ENCODE measurements at regions not wholly inside any gene's neighbourhood (a gene's known extent, or its start where the extent isn't known, plus 50 kb on each side); places are given as distances from the start of the nearest gene placed in this dataset.

GRCh38 chr10:10777279-10777678 lies 240.4 kb upstream of the CELF2 start:
- no peak for ATAC-seq (ENCODE audit: poor library complexity)
- no peak for DNase-seq
- intact Hi-C loops (cut with DNase I): no loop called here

GRCh38 chr10:10777723-10778122 lies 239.9 kb upstream of the CELF2 start:
- ATAC-seq (ENCODE audit: poor library complexity): no peak
- intact Hi-C loops (cut with DNase I): no loop called here
- DNase-seq: no peak

- intact Hi-C loops (cut with DNase I): no loop called here
- DNase-seq (no peak), ATAC-seq (ENCODE audit: poor library complexity) (no peak)
Observed at GRCh38 chr10:10778959-10779358, 238.7 kb upstream of the CELF2 start.

GRCh38 chr10:10779511-10779910 lies 238.2 kb upstream of the CELF2 start:
- DNase-seq (no peak), ATAC-seq (ENCODE audit: poor library complexity) (no peak)
- intact Hi-C loops (cut with DNase I): no loop called here

- no peak for DNase-seq
- no peak for ATAC-seq (ENCODE audit: poor library complexity)
- intact Hi-C loops (cut with DNase I): no loop called here
Observed at GRCh38 chr10:10780746-10781145, 236.9 kb upstream of the CELF2 start.

GRCh38 chr10:10782603-10783002 lies 235.1 kb upstream of the CELF2 start:
- DNase-seq (no peak), ATAC-seq (ENCODE audit: poor library complexity) (no peak)
- intact Hi-C loops (cut with DNase I): no loop called here

- DNase-seq (no peak), ATAC-seq (ENCODE audit: poor library complexity) (no peak)
- intact Hi-C loops (cut with DNase I): no loop called here
Observed at GRCh38 chr10:10785627-10786026, 232.0 kb upstream of the CELF2 start.

- DNase-seq (no peak), ATAC-seq (ENCODE audit: poor library complexity) (no peak)
- intact Hi-C loops (cut with DNase I): no loop called here
Observed at GRCh38 chr10:10786109-10787090, 231.3 kb upstream of the CELF2 start.

- ATAC-seq (ENCODE audit: poor library complexity): peak; percentile 20
- intact Hi-C loops (cut with DNase I): no loop called here
- no peak for DNase-seq
Observed at GRCh38 chr10:10787586-10787985, 230.1 kb upstream of the CELF2 start.

- intact Hi-C loops (cut with DNase I): no loop called here
- peak; percentile 47 for DNase-seq
- peak; percentile 63 for ATAC-seq (ENCODE audit: poor library complexity)
Observed at GRCh38 chr10:10788761-10789160, 228.9 kb upstream of the CELF2 start.

- intact Hi-C loops (cut with DNase I): no loop called here
- DNase-seq (no peak), ATAC-seq (ENCODE audit: poor library complexity) (no peak)
Observed at GRCh38 chr10:10791869-10792268, 225.8 kb upstream of the CELF2 start.

GRCh38 chr10:10792681-10793080 lies 225.0 kb upstream of the CELF2 start:
- ATAC-seq (ENCODE audit: poor library complexity) (no peak), DNase-seq (no peak)
- intact Hi-C loops (cut with DNase I): no loop called here

- ATAC-seq (ENCODE audit: poor library complexity) (no peak), DNase-seq (no peak)
- intact Hi-C loops (cut with DNase I): no loop called here
Observed at GRCh38 chr10:10794046-10794445, 223.6 kb upstream of the CELF2 start.

- intact Hi-C loops (cut with DNase I): no loop called here
- ATAC-seq (ENCODE audit: poor library complexity): no peak
Observed at GRCh38 chr10:10794791-10795191, 222.9 kb upstream of the CELF2 start.

GRCh38 chr10:10796061-10796773 lies 221.5 kb upstream of the CELF2 start:
- DNase-seq (no peak), ATAC-seq (ENCODE audit: poor library complexity) (peak; percentile 57)
- intact Hi-C loops (cut with DNase I): no loop called here

More at GRCh38 chr10:10794791-10795191, 222.9 kb upstream of the CELF2 start:
- DNase-seq: no peak

GRCh38 chr10:10796774-10797415 lies 220.8 kb upstream of the CELF2 start:
- ATAC-seq (ENCODE audit: poor library complexity) (peak; percentile 25), DNase-seq (no peak)
- intact Hi-C loops (cut with DNase I): no loop called here

- intact Hi-C loops (cut with DNase I): no loop called here
- peak; percentile 49 for ATAC-seq (ENCODE audit: poor library complexity)
- DNase-seq: no peak
Observed at GRCh38 chr10:10797513-10797912, 220.2 kb upstream of the CELF2 start.

- ATAC-seq (ENCODE audit: poor library complexity) (peak; percentile 65), DNase-seq (no peak)
- intact Hi-C loops (cut with DNase I): no loop called here
Observed at GRCh38 chr10:10798102-10798863, 219.4 kb upstream of the CELF2 start.

- no peak for ATAC-seq (ENCODE audit: poor library complexity)
- no peak for DNase-seq
- intact Hi-C loops (cut with DNase I): no loop called here
Observed at GRCh38 chr10:10798864-10799192, 218.8 kb upstream of the CELF2 start.
